Thyroid gland (tissue), 4 donors: ENCODE measurements at regions not wholly inside any gene's neighbourhood (a gene's known extent, or its start where the extent isn't known, plus 50 kb on each side); places are given as distances from the start of the nearest gene placed in this dataset.

Source experiments
- DNase-seq, 2 donors: peaks; one replicate each; pipeline ENCODE4 v3.0.0-alpha.2; 2019
- H3K27ac ChIP-seq, 3 donors: fragments of 200-600 bp; sonication (generic); 1 replicate in 2 of 3; 2 replicates in 1 of 3; pipeline ENCODE4 v1.5.1; 2016 to 2019; ENCODE audit warnings: mild to moderate bottlenecking in 1 of 3, moderate library complexity in 1 of 3
- H3K27me3 ChIP-seq: fragments of 200-600 bp; sonication (generic); one replicate; pipeline ENCODE4 v1.5.1; 2019
- H3K36me3 ChIP-seq, 2 donors: fragments of 200-600 bp; sonication (generic); one replicate each; pipeline ENCODE4 v1.5.1; 2016 to 2019
- H3K4me1 ChIP-seq, 2 donors: fragments of 200-600 bp; sonication (generic); one replicate each; pipeline ENCODE4 v1.5.1; 2017 to 2019
- H3K4me3 ChIP-seq, 3 donors: fragments of 200-600 bp; sonication (generic); replicated peaks in 1 of 3; 1 replicate in 2 of 3; 2 replicates in 1 of 3; pipeline ENCODE4 v1.5.1; 2016; ENCODE audit warnings: mild to moderate bottlenecking in 1 of 3
- H3K9me3 ChIP-seq: fragments of 200-600 bp; sonication (generic); one replicate; pipeline ENCODE4 v1.5.1; 2017
- POLR2A ChIP-seq, 2 donors: fragments of 450-650 bp; IDR thresholded peaks; one replicate each; pipeline ENCODE4 v1.6.1; 2017; ENCODE audit warnings: antibody characterized with exemption in 2 of 2, mild to moderate bottlenecking in 2 of 2, moderate library complexity in 1 of 2
- WGBS, 2 donors: methylation state at CpG; one replicate each; pipeline ENCODE4 v1.1.5; 2017; 5-methylcytosine and 5-hydroxymethylcytosine counted together
- intact Hi-C: fragments of 100-400 bp; cut with DNase I; formaldehyde crosslinking; loops from one replicate; pipeline ENCODE4 v1.15.1; 2023
- TF ChIP-seq, protein P1 (sequence below), 6 experiments: fragments of 200-600 bp in 3 of 6; fragments of 450-650 bp in 3 of 6; sonication (generic) in 3 of 6; IDR thresholded peaks; one replicate each; pipeline ENCODE4 v1.5.1; 2016 to 2019; ENCODE audit warnings: antibody characterized with exemption in 6 of 6, mild to moderate bottlenecking in 2 of 6, inconsistent platforms in 1 of 6, moderate library complexity in 1 of 6

DNA sequence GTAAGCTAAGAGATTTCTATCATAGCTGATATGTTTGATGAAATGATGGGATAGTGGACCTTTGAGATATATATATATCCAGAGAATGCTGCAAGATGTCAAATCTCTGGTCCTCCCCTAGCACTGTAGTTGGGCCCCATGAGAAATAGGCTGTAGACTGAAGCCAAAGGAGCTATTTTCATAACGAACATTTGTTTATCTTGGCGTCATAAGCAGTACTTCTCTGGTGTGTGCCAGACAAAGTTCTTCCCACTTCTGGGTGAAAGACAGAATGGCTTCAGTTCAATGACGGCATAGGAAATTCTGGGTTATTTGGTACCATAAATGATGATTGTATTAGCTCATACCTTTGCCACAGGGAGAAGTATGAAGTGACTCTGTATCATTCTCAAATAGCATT lies 534.3 kb downstream of the SOX5 start:
- Histone ChIP-seq H3K9me3 (no peaks in the 10 kb centered on the region), H3K4me3 (no peak overlapping the region), H3K27ac (no peak overlapping the region), H3K36me3 (no peaks in the 10 kb centered on the region), H3K4me1 (no peaks in the 10 kb centered on the region), H3K27me3 (no peaks in the 10 kb centered on the region)
- WGBS, 2 donors, result 52 to 63% methylated on average over 3 of the region's 3 CpGs
- no peak for TF ChIP-seq POLR2A (IDR thresholded peaks at IDR 0.05)
- TF ChIP-seq, protein P1, sequence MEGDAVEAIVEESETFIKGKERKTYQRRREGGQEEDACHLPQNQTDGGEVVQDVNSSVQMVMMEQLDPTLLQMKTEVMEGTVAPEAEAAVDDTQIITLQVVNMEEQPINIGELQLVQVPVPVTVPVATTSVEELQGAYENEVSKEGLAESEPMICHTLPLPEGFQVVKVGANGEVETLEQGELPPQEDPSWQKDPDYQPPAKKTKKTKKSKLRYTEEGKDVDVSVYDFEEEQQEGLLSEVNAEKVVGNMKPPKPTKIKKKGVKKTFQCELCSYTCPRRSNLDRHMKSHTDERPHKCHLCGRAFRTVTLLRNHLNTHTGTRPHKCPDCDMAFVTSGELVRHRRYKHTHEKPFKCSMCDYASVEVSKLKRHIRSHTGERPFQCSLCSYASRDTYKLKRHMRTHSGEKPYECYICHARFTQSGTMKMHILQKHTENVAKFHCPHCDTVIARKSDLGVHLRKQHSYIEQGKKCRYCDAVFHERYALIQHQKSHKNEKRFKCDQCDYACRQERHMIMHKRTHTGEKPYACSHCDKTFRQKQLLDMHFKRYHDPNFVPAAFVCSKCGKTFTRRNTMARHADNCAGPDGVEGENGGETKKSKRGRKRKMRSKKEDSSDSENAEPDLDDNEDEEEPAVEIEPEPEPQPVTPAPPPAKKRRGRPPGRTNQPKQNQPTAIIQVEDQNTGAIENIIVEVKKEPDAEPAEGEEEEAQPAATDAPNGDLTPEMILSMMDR (IDR thresholded peaks at IDR 0.05), result no peak
- intact Hi-C loops, result no loop called here
- DNase-seq, result no peak

DNA sequence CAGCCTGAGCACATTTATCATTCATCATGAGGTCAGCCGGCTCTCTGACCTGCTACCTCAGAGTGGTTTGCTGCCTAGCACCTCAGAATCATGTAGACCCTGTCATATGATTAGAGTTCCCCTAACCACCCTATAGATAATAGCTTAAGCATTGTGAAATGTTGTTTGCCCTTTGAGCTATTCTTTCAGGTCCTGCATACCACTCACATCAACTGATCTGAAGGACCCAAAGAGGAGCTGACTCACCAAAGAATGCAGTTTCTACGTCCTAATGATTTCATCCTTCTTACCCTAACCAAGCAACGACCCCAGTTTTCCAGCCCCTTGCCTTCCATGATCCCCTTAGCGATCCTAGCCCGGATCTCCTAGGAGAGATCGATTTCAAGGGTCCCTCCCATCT lies 527.9 kb downstream of the SOX5 start:
- intact Hi-C loops, result no loop called here
- Histone ChIP-seq H3K4me3 (no peak overlapping the region), H3K36me3 (no peaks in the 10 kb centered on the region), H3K27me3 (no peaks in the 10 kb centered on the region), H3K4me1 (no peaks in the 10 kb centered on the region), H3K9me3 (no peaks in the 10 kb centered on the region), H3K27ac (no peak overlapping the region)
- DNase-seq, result no peak
- TF ChIP-seq, protein P1 (IDR thresholded peaks at IDR 0.05), result no peak
- TF ChIP-seq POLR2A (IDR thresholded peaks at IDR 0.05), result no peak
- WGBS, 2 donors, result 69 to 70% methylated on average over 6 of the region's 6 CpGs

DNA sequence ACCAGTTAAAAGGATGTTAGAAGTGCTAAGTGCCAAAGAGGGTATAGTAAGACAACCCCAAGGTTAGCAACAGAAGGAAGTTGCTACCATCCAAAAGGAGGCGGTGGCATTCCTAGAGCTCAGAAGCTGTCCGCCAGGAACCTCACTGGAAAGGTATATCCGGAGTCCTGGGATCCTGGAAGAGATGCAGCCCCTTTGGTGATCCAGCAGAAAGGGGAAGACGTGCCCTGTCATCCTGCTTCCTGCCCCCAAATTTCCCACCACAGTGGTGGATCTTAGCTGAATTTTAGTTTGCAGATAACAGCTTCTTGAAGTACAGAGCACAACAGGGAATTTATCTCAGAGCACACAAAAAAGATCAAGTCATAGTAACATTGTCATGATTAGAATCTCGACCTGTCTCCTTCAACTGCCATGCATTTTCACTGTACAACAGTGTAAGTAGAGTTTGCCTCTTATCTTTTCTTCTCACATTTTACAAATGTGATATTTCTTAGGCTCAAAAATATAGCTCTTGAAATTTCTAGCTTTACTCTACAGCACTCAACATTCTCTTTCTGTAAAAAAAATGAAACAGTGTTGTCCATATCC lies 526.3 kb downstream of the SOX5 start:
- Histone ChIP-seq H3K27ac (no peak overlapping the region), H3K4me1 (no peaks in the 10 kb centered on the region), H3K27me3 (no peaks in the 10 kb centered on the region), H3K9me3 (no peaks in the 10 kb centered on the region), H3K4me3 (no peak overlapping the region), H3K36me3 (no peaks in the 10 kb centered on the region)
- intact Hi-C loops, result no loop called here
- TF ChIP-seq POLR2A (IDR thresholded peaks at IDR 0.05), result no peak
- TF ChIP-seq, protein P1 (IDR thresholded peaks at IDR 0.05), result no peak
- DNase-seq, result no peak
- 82 to 95% methylated on average over 5 of the region's 5 CpGs for WGBS, 2 donors

DNA sequence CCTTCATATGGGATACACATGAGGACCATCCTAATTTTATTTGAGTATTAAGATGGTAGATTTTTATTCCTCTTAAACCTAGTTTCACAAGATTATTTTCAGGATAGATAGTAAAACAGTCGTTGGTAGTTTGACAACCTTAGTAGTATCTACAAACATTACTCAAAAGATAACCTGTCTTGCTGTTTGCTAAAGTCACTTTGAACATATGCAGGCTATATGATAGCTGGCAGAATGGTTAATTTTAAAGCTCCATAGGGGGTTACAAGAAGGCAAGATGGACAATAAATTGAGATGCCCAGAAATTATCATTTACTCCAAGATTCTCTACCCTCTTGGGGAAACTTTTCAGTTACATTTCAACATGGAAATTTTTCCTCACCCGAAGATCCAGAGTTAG lies 525.7 kb downstream of the SOX5 start:
- Histone ChIP-seq H3K9me3 (no peaks in the 10 kb centered on the region), H3K27me3 (no peaks in the 10 kb centered on the region), H3K36me3 (no peaks in the 10 kb centered on the region), H3K4me1 (no peaks in the 10 kb centered on the region), H3K27ac (no peak overlapping the region), H3K4me3 (no peak overlapping the region)
- intact Hi-C loops, result no loop called here
- TF ChIP-seq, protein P1 (IDR thresholded peaks at IDR 0.05), result no peak
- TF ChIP-seq POLR2A (IDR thresholded peaks at IDR 0.05), result no peak
- no peak for DNase-seq
- WGBS, 2 donors, result 73 to 78% methylated on average over 2 of the region's 2 CpGs

DNA sequence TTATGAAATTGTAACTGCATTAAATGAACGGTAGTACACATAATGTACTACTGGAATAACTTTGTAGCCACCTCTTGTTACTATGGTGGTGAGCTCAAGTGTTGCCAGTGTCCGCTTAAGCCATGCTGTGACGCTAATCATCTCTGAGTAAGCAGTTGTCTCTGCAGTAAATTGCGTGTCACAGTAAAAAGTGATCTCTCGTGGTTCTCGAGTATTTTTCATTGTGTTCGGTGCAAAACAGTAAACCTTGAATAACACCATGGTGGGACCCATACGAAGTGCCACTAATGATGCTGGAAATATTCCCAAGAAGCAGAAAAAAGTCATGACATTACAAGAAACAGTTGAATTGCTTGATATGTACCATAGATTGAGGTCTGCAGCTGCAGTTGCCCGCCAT lies 524.8 kb downstream of the SOX5 start:
- no peaks in the 10 kb centered on the region for H3K27me3 ChIP-seq
- no peaks in the 10 kb centered on the region for H3K4me1 ChIP-seq
- intact Hi-C loops, result no loop called here
- 84 to 91% methylated on average over 9 of the region's 9 CpGs for WGBS, 2 donors
- H3K9me3 ChIP-seq, result no peaks in the 10 kb centered on the region
- H3K27ac ChIP-seq, result no peak overlapping the region
- H3K4me3 ChIP-seq, result no peak overlapping the region
- TF ChIP-seq, protein P1 (IDR thresholded peaks at IDR 0.05), result no peak
- no peak for TF ChIP-seq POLR2A (IDR thresholded peaks at IDR 0.05)
- no peaks in the 10 kb centered on the region for H3K36me3 ChIP-seq
- no peak for DNase-seq
